ENCODE measurements at regions not wholly inside any gene's neighbourhood (a gene's known extent, or its start where the extent isn't known, plus 50 kb on each side); places are given as distances from the start of the nearest gene placed in this dataset.

- no peak for TF ChIP-seq CTCF (conservative IDR thresholded peaks at IDR 0.05)
- peak overlapping the region; percentile 17; the same call in 1 of the 2 replicates for H3K27ac ChIP-seq
Observed at GRCh38 chr4:81883004-81883403, 411.3 kb upstream of the RASGEF1B start.

DNA sequence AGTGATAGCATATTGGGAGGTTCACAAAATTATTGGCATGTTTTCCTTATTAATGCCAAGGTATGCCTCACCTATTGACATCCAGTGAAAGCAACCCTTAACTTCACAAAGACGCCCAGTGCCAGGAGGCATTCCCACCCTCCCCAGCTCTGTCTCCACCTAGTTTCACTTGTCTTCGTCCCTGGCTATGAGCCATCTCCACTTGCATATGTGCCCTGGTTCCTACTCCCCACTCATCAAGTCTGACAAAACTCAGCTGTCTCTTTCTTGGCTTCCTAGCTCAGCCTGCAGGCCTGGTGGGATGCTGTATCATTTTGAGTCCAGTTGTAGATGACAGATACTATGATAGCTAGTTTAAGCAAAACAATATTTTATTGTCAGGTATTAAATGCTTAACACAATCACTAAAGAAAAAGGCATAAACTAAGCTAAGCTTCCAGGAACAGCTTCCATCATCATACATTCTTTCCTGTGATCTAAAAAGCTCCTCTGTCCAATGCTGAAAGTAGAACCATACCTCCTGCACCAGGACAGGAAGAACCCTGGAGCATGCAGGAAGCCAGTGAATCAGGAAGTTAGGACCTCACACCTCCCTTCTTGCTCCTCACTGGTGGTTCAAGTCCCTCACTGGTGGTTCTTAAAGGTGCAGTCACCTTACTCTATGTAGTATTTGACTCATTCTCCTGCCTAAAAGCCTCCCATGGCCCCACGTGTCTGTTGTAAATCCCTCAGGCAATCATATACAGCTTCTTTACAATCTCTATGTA lies 410.3 kb upstream of the RASGEF1B start:
- TF ChIP-seq CTCF (conservative IDR thresholded peaks at IDR 0.05): no peak
- no peak overlapping the region for H3K27ac ChIP-seq

DNA sequence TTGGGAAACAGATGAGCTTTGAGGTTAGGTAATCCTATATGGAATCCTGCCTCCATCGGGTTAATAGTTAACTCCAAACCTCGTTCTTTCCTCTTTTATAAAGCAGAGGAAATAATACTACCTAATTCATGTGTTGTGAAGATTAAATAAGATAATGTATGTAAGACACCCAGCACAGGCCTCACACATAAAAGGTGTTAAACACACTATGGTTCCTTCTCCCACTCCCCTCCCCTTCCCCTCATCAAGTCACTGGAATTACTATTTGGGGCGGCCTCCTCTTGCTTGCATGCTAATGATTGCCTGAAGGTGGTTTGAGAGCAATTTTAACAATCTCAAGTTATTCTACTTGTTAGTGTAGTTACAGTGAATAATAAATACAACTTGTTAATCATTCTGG lies 404.4 kb upstream of the RASGEF1B start:
- no peak overlapping the region for H3K27ac ChIP-seq
- TF ChIP-seq CTCF (conservative IDR thresholded peaks at IDR 0.05): no peak

GRCh38 chr4:81874661-81875515 lies 403.2 kb upstream of the RASGEF1B start:
- no peak overlapping the region for H3K27ac ChIP-seq
- no peak for TF ChIP-seq CTCF (conservative IDR thresholded peaks at IDR 0.05)

DNA sequence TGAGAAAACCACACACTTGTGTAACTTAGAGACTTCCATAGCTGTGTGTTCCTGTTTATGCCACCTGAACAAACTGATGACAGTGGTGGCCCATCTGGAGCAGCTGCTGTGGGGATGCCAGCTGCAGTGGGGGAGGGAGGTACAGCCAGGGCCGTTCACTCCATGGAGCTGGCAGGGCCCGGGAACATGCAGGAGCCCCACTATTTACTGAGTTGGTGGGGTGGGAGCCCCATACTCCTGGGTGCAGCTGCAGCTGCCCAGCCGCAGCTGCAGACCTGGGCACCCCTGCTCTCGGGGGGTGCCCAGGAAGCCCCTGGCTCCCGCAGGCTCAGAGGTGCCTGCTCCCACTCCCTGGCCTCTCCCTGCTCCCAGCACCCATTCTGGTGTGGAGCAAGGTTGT lies 398.6 kb upstream of the RASGEF1B start:
- no peak for TF ChIP-seq CTCF (conservative IDR thresholded peaks at IDR 0.05)
- H3K27ac ChIP-seq: no peak overlapping the region

GRCh38 chr4:81860111-81860510 lies 388.4 kb upstream of the RASGEF1B start:
- H3K27ac ChIP-seq: no peak overlapping the region
- TF ChIP-seq CTCF (conservative IDR thresholded peaks at IDR 0.05): no peak

DNA sequence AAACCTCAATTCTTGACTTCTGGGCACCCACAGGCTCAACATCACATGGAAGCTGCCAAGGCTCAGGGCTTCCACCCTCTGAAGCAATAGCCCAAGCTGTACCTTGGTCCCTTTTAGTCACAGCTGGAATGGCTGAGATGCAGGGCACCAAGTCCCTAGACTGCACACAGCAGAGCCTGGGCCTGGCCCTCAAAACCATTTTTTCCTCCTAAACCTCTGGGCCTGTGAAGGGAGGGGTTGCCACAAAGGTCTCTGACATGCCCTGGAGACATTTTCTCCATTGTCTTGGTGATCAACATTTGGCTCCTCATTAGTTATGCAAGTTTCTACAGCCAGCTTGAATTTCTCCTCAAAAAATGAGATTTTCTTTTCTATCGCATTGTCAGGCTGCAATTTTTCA lies 382.7 kb upstream of the RASGEF1B start:
- H3K27ac ChIP-seq: no peak overlapping the region
- TF ChIP-seq CTCF (conservative IDR thresholded peaks at IDR 0.05): no peak

Data from VCaP (cell line).